ENCODE measurements at regions not wholly inside any gene's neighbourhood (a gene's known extent, or its start where the extent isn't known, plus 50 kb on each side); places are given as distances from the start of the nearest gene placed in this dataset.

DNA sequence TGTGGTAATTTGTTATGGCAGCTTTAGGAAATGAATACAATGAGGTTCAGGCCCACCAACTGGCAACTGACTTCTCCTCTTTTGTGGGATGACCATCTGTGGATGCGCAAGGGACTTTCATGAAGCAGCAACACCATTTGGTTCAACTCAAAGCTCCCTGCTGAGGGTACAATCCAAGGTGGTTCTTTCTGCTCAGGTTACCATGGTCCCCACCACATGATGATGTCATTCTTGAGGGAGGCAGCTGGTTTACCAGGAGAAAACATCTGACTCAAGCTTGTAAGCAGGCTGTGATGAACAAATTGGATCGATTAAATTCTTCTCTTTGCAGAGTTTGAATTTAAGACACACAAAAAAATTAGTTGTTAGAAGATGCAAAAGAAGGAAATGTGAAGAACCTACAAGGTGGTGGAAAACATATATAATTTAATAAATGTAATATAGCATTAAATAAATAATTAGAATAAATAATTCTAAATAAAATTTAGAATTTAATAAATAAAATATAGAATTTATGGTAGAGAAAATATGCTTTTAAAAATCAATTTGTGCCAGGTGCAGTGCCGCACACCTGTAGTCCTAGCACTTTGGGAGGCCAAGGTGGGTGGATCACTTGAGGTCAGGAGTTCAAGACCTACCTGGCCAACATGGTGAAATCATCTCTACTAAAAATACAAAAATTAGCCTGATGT, 67.6 kb upstream of the ANKFN1 start:
- no peak overlapping the region for H3K4me3 ChIP-seq (ENCODE audit: low read length)
- TF ChIP-seq, protein P1, sequence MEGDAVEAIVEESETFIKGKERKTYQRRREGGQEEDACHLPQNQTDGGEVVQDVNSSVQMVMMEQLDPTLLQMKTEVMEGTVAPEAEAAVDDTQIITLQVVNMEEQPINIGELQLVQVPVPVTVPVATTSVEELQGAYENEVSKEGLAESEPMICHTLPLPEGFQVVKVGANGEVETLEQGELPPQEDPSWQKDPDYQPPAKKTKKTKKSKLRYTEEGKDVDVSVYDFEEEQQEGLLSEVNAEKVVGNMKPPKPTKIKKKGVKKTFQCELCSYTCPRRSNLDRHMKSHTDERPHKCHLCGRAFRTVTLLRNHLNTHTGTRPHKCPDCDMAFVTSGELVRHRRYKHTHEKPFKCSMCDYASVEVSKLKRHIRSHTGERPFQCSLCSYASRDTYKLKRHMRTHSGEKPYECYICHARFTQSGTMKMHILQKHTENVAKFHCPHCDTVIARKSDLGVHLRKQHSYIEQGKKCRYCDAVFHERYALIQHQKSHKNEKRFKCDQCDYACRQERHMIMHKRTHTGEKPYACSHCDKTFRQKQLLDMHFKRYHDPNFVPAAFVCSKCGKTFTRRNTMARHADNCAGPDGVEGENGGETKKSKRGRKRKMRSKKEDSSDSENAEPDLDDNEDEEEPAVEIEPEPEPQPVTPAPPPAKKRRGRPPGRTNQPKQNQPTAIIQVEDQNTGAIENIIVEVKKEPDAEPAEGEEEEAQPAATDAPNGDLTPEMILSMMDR (conservative IDR thresholded peaks at IDR 0.05; ENCODE audit: low read depth, low read length), result no peak
- DNase-seq (ENCODE audit: low read depth), result no peak

DNA sequence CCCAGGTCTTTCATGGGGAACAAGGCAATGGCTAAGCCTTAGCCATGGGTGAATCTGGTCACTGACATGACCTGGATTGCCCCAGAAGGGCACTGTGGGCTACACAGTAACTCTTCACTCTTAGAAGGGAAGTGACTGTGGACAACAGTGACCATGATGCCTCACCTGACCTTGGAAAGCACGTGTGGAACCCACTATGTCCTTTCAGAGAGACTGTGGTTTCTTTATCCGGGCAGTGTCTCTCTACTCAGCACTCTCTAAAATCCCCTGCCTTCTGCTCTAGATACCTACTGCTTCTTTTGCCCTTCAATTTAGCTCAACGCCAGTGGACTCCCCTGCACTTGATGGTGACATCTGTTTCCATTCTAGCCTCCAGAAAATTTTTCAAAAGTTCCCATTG, 66.1 kb upstream of the ANKFN1 start:
- H3K4me3 ChIP-seq (ENCODE audit: low read length), result no peak overlapping the region
- DNase-seq (ENCODE audit: low read depth), result no peak
- TF ChIP-seq, protein P1 (conservative IDR thresholded peaks at IDR 0.05; ENCODE audit: low read depth, low read length), result no peak

GRCh38 chr17:56096026-56096810, 57.1 kb upstream of the ANKFN1 start:
- no peak overlapping the region for H3K4me3 ChIP-seq (ENCODE audit: low read length)
- DNase-seq (ENCODE audit: low read depth), result no peak
- TF ChIP-seq, protein P1 (conservative IDR thresholded peaks at IDR 0.05; ENCODE audit: low read depth, low read length), result no peak

DNA sequence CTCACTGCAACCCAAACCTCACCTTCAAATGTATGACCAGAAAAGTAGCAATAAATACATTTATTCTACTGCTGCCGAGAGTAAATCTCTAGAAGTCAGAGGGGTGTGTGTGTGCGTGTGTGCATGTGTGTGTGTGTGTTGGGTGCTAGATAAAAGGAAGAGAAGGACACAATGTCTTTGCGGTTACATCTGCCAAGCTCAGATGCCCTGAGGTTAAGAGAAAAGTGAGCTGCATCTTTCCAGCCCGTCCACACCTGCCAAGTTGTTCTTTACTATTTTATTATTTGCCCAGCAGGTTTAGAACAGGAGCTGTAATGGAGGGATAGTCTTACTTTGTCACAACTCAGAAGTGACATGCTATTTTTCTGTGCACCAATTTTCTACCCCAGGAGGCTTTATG, 54.5 kb upstream of the ANKFN1 start:
- no peak overlapping the region for H3K4me3 ChIP-seq (ENCODE audit: low read length)
- no peak for DNase-seq (ENCODE audit: low read depth)
- TF ChIP-seq, protein P1 (conservative IDR thresholded peaks at IDR 0.05; ENCODE audit: low read depth, low read length), result no peak

GRCh38 chr17:56099649-56100048, 53.6 kb upstream of the ANKFN1 start:
- H3K4me3 ChIP-seq (ENCODE audit: low read length), result no peak overlapping the region
- TF ChIP-seq, protein P1 (conservative IDR thresholded peaks at IDR 0.05; ENCODE audit: low read depth, low read length), result no peak
- no peak for DNase-seq (ENCODE audit: low read depth)

Measured in retinal pigment epithelial cell (primary cell).